ENCODE measurements at regions not wholly inside any gene's neighbourhood (a gene's known extent, or its start where the extent isn't known, plus 50 kb on each side); places are given as distances from the start of the nearest gene placed in this dataset.

GRCh38 chr3:134084242-134084950 is 54.7 kb upstream of the SLCO2A1 start:
- H3K27ac ChIP-seq (replicated peaks) = no peak overlapping the region
- no peaks in the 10 kb centered on the region for H3K27me3 ChIP-seq (ENCODE audit: insufficient read depth, poor library complexity, severe bottlenecking)
- TF ChIP-seq GABPA (IDR thresholded peaks at IDR 0.05; ENCODE audit: low read depth) (no peak), SPI1 (IDR thresholded peaks at IDR 0.05; ENCODE audit: borderline replicate concordance, low read depth) (no peak), POLR2AphosphoS5 (IDR thresholded peaks at IDR 0.05; ENCODE audit: low read depth) (no peak), REST (IDR thresholded peaks at IDR 0.05; ENCODE audit: insufficient replicate concordance, low read depth) (no peak)
- TF ChIP-seq, protein P1, sequence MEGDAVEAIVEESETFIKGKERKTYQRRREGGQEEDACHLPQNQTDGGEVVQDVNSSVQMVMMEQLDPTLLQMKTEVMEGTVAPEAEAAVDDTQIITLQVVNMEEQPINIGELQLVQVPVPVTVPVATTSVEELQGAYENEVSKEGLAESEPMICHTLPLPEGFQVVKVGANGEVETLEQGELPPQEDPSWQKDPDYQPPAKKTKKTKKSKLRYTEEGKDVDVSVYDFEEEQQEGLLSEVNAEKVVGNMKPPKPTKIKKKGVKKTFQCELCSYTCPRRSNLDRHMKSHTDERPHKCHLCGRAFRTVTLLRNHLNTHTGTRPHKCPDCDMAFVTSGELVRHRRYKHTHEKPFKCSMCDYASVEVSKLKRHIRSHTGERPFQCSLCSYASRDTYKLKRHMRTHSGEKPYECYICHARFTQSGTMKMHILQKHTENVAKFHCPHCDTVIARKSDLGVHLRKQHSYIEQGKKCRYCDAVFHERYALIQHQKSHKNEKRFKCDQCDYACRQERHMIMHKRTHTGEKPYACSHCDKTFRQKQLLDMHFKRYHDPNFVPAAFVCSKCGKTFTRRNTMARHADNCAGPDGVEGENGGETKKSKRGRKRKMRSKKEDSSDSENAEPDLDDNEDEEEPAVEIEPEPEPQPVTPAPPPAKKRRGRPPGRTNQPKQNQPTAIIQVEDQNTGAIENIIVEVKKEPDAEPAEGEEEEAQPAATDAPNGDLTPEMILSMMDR (IDR thresholded peaks at IDR 0.05; ENCODE audit: insufficient read depth, low read length) = no peak
- H3K4me3 ChIP-seq (replicated peaks; ENCODE audit: insufficient read depth, low read length) = no peak overlapping the region
- no peak for DNase-seq (ENCODE audit: low read depth in 1 of 2, low spot score in 1 of 2)

DNA sequence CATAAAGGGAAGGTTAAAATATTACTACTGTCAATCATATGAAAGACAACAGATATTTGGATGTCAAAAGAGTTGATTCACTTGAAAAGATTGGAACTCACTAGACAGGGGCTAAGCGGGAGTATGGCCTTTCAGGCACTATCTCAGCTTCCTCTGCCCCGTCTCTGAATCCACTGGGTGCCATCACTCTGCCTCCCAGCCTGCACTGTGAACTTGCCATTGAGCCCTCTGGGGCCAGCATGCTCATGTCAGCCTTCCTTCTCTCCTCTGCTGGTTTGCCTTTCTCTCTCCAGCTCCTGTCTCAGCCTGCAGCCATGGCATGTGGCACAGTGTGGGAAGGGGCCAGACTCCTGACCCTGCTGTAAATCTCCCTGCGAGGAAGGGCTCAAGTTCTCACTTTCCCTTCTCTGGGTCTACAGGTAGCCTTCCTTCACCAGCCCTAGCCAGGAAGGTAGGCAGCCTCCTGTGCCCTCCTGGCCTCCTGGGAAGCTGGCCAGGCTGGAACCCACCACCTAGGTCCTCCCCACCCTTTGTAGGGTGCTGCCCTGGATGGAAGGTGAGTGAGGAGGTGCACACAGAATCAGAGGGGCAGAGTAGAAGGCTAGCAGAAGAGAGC is 54.0 kb upstream of the SLCO2A1 start:
- no peak for TF ChIP-seq SPI1 (IDR thresholded peaks at IDR 0.05; ENCODE audit: borderline replicate concordance, low read depth)
- TF ChIP-seq, protein P1 (IDR thresholded peaks at IDR 0.05; ENCODE audit: insufficient read depth, low read length) = no peak
- TF ChIP-seq REST (IDR thresholded peaks at IDR 0.05; ENCODE audit: insufficient replicate concordance, low read depth) = no peak
- TF ChIP-seq POLR2AphosphoS5 (IDR thresholded peaks at IDR 0.05; ENCODE audit: low read depth) = no peak
- TF ChIP-seq GABPA (IDR thresholded peaks at IDR 0.05; ENCODE audit: low read depth) = no peak
- DNase-seq (ENCODE audit: low read depth in 1 of 2, low spot score in 1 of 2) = no peak
- H3K4me3 ChIP-seq (replicated peaks; ENCODE audit: insufficient read depth, low read length) = no peak overlapping the region
- no peaks in the 10 kb centered on the region for H3K27me3 ChIP-seq (ENCODE audit: insufficient read depth, poor library complexity, severe bottlenecking)
- no peak overlapping the region for H3K27ac ChIP-seq (replicated peaks)

GRCh38 chr3:134083008-134083407 is 53.3 kb upstream of the SLCO2A1 start:
- no peak for TF ChIP-seq POLR2AphosphoS5 (IDR thresholded peaks at IDR 0.05; ENCODE audit: low read depth)
- no peak for TF ChIP-seq REST (IDR thresholded peaks at IDR 0.05; ENCODE audit: insufficient replicate concordance, low read depth)
- TF ChIP-seq GABPA (IDR thresholded peaks at IDR 0.05; ENCODE audit: low read depth) = no peak
- TF ChIP-seq, protein P1 (IDR thresholded peaks at IDR 0.05; ENCODE audit: insufficient read depth, low read length) = no peak
- no peak for TF ChIP-seq SPI1 (IDR thresholded peaks at IDR 0.05; ENCODE audit: borderline replicate concordance, low read depth)
- Histone ChIP-seq H3K27ac (replicated peaks) (no peak overlapping the region), H3K4me3 (replicated peaks; ENCODE audit: insufficient read depth, low read length) (no peak overlapping the region), H3K27me3 (ENCODE audit: insufficient read depth, poor library complexity, severe bottlenecking) (no peaks in the 10 kb centered on the region)
- DNase-seq (ENCODE audit: low read depth in 1 of 2, low spot score in 1 of 2) = no peak
